Left hindlimb (tissue), 1 donor: ENCODE measurements at regions not wholly inside any gene's neighbourhood (a gene's known extent, or its start where the extent isn't known, plus 50 kb on each side); places are given as distances from the start of the nearest gene placed in this dataset.

Source experiments
- DNase-seq: peaks from one replicate; pipeline ENCODE4 v3.0.0-alpha.2; 2018

DNA sequence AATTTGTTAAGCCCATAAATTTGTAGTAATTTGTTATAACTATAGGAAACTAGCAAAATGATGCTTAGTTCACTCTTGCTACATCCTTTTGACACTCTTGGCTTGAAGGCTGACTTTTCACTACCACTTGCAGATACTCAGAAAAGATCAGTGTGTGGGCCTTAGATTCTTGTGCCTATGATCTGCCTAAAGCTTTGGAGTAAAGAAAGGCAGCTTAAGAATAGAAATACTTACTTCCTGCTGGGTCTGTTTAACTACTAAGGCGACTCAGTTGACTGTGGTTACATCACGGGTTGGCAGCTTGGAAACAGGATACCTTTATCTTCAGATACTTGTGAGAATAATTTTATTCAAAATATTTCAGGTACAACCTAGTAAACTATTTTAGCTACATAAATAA, 201.4 kb upstream of the FMR1 start:
- no peak for DNase-seq

DNA sequence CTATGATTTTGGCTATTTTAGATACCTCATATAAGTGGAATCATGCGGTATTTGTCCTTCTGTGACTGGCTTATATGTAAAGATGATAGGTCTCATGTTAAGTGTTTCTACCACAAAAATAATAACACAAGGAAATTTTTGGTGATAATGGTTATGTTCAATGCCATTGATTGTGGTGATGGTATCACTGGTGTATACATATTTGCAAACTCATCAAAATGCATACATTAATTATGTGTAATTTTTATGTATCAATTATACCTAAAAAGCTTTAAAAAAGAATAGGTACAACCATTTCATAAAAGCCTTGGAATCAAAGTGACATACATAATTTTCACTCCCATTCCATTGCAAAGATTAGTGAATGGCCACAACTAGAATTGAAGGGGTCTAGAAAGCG, 178.3 kb upstream of the FMR1 start:
- DNase-seq: no peak

DNA sequence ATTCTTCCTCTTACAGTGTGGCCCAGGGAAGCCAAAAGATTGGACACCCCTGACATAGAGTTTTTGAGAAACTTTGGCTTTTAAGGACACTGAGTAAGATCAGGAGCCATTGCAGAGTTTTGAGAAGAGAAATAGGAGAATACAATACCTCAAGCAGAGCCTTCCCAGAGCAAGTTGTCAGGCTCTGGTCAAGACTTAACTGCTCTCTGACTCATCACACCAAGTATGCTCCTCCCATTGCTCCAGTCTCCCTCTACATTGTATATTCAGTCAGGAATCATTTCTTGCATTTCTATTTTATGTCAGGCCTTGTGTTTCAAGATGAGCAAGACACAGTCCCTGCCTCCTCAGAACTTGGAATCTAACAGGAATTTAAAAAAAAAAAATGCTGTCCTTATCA, 176.4 kb upstream of the FMR1 start:
- DNase-seq: no peak

DNA sequence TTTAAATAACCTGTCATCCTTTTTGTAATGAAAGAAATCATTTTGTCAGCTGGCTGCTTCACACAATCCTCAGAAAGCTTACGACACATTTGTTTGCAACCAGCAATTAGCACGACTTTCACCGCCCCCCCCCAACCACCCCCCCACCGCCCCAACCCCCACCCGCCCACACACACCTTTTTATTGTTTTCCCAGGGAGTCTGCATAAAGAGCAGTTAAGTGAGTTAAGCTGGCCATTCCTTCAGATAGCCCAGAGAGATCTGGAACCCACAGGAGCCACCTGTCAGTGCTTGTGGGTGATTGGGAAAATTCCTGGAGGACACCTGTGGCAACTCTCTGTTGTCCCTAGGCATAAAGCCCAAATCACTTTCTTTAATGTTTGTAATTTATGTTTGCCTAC, 175.7 kb upstream of the FMR1 start:
- DNase-seq: no peak

DNA sequence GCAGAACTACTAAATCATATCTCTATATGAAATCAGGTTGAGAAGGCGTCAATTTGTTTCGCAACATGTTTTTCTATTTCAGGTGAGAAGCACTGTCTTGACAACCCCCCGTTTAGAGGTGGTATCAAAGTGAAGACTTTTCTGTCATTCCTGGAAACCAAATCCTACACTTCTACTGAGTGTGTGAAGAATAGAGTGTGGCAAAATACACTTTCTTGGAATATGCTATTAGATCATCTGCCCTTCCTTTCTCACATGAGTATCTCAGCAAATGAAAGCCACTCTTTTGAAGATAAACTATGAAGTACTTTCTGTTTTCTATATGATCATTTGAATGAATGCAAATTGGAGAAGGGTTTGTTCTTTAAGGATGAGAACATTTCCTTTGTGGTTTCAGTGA, 174.0 kb upstream of the FMR1 start:
- no peak for DNase-seq

DNA sequence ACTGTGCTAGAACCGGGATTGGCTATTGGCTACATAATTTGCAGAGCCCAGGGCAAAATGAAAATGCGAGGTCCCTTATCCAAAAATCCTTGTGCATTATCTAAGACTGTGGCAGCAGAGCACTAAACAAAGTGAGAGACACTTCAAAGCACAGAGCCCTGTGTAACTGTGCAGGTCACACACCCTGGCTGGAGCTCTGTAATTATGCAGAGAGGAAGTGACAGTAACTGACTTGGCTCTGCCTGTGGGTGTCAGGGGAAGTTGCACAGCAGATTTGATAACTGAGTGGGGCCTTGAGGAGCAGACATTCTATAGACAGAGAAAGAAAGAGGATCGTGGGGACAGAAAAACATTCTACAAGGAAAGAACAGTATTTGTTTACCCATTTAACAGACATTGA, 173.5 kb upstream of the FMR1 start:
- DNase-seq: no peak

DNA sequence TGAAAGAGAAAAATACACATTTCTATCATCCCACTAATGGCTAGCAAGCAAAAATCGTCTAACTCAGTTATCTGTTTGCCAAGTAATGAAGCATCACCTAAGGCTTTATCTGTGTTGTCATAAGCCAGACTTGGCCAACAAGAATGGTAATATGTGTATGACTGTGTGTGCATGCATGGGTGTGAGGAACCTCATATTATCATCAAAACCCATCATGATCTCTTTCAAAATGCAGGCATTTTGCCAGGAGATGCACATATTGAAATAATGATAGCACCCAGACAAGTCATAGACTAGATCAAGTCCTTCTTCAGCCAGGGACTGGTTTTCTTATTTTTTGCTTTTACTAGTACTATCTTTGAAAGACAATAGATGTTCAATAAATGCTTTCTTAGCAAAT, 172.5 kb upstream of the FMR1 start:
- DNase-seq: no peak

DNA sequence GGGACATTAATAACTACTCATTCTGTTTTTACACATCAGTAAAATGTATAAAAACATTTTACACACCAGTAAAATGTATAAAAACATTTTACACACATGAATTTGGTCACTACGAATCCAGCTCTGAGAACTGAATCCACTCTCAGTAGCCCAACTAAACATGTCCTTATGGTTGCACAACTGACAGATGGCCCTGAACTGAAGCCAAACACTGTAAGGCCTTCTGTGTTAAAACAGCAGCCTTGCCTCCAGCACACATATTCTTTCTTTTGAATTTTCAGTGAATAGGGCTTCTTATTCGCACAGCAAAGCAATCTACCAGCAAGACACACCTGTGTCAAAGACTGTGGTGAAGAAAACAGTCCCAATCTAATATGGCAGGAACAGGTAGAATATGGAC, 169.9 kb upstream of the FMR1 start:
- DNase-seq: no peak

DNA sequence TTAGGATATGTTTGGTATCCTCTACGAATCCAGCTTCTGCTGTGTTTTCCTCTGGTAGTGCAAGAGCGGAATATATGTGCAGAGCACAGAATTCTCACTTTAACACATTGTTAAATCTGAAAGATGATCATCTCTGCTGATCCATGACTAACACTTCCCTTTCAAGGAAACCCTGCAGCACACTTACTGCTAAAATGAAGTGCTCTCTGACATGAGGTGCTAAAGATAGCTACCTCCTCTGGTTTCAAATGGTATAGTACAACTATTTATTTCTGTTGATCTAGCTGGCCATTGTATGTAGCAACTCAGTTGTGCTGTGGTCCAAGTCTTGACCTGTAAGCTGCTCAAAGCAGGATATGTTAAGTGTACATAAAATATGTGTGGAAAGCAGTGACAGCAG, 162.4 kb upstream of the FMR1 start:
- no peak for DNase-seq

DNA sequence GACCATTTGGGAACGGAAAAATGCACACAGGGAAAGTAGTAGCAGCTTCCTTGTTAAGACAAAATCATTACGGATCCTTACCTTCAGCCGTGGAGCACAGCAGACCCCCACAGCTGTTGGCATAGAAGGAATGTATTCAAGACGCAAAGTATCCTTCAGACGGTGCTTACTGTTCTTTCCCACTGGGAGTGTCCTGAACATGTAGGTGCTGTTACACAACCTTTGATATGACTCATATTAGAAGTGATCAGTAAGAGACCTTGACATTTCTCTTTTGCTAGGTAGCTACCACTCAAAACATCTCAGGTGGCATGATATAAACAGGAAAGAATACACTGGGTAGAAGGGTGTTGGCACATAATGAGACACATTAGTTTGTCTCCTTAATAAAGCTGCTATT, 154.0 kb upstream of the FMR1 start:
- DNase-seq: no peak

DNA sequence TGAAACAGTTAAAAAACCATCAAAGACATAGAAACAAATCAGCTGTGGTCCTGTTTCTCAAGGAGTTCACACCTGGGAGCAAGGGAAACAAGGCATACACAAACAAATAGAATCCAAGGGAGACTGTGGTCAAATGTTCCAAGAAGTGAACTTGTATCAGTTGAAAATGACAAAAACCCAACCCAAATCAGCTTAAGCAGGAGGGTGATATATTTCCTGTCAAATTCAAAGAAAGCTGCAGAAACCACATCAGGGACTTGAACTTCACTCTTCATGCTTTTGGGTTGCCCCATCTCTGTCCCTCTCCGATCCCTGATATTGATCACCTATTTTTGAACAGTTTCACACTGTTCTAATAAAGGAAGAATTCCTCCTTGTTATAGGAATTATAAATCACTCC, 148.6 kb upstream of the FMR1 start:
- no peak for DNase-seq

DNA sequence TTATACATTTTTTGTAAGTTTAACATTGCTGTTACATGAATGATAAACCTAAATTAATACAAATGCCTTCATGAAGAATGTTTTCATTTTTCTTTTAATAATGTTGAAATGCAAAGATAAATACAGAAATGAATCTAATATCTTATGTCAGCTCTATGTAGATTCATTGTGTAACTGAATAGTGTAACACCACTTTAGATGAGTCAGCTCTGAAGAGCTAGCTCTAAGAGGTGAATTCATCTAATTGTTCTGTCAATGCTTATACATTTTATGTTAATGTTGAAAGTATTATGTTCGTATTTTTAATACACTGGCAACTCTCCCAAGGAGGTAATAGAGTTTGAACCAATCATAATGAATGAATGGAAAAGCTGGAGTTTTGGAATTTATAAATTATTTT, 146.9 kb upstream of the FMR1 start:
- DNase-seq: no peak

DNA sequence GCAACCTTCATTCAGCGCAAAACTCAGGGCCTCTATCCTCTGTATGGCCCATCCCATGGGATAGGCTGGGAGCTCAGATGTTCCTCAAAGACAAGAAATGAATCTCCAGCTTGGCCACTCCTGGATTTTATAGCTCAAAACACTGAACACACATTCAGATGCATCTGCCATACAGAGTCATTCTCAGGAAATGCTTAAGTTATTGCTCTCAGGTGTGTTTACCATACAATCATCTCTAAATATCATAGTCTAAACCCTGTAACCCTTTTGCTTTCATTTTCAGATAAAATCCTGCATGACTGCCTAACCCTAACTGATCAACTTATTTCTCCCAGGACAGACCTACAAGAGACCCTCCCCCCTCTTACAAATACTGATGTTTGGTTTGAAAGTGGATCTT, 140.9 kb upstream of the FMR1 start:
- no peak for DNase-seq

DNA sequence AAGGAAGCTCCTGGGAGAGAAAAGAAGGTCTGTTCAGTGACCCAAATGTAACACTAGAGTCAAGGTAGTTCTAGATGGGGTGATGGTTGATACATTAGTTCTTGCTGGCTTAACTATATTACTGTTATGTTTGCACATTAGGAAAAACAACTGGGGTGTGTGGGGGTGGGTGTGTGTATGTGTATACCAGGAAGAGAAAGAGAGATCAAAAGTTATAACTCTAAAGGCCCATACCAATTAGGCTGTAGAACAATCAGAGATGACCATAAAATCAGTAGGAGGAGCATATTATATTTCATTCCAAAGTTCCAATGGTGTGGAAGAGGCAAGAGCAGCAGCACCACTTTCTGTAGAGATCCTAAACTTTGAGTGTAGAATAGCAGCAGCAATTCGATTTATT, 134.7 kb upstream of the FMR1 start:
- DNase-seq: no peak

DNA sequence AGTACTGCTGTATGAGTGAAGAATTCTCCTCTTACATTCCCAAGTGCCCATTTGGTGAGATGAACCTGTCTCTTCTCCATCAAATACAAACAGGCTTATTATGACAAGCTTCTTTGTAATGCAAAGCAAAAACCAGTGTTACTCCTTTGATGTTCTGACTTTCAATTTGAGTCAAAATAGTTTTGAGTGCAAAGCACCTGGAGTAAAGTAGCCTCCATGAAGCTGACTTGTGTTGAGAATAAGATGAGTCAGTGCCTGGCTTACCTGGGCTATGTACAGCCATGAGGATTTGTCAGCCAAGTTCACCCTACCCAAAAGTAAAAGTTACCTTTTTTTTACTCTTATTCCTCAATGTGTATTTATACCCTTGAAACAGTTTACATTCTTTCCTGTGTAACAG, 132.5 kb upstream of the FMR1 start:
- DNase-seq: no peak

DNA sequence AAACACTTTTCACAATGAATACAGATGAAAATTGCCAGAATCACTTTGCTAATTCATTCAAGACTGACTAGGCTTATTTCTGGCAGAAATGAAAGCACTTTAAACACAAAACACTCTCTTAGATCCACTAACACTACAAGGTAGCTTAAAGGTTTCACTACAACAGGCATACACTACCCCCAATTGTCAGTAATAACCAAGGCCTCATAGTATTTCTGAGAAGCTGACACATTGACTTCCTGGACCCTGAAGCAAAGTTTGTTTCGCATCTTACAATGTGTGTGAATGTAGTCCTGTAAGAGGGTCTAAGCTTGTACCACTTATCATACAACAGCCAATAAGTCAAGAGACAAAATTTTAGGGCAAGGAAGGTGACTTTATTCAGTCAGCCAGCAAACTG, 129.9 kb upstream of the FMR1 start:
- DNase-seq: no peak

DNA sequence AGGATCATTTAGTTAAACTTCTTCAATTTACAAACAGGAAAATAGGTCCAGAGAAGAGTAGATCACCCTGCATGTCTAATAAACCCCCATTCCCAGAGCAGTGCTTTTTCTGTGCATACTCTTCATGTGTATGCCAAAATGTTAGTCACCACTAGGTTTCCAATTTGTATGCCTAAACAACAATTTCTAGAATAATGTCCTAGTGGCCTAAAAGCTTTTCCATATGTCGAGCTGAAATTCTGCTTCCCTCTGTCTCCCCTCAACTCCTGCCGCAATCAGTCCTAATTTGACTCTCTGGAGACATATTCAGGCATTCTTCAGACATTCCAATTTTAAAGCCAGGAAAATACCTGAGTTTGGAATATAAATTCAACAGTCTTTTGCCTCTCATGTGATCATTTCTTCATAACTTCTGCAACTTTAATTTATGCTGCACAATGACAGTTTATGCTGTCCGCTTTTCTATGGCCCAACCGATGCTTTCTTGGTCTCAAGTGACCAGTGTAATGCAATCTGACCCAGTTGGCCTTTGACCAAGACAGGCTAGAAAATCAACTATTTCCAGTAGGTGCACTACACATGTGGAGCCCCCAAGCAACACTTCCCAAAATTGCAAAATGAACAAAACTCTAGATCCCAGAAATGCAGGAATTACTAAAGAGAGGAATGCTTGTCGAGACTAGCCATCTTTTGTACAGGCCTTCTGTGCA, 122.9 kb upstream of the FMR1 start:
- DNase-seq: no peak

DNA sequence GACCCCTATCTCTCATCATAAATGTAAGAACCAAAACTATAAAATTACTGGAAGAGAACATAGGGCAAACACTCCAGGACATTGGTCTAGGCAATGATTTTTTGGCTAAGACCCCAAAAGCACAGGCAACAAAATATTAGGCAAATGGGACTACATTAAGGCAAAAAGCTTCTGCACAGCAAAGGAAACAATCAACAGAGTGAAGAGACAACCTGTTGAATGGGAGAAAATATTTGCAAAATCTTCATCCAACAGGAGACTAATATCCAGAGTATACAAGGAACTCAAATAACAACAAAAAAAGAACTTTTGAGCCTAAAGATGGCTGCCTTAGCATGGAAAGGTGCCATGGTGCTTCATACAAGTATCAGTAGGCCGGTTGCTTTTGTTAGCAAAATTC, 111.1 kb upstream of the FMR1 start:
- DNase-seq: no peak

DNA sequence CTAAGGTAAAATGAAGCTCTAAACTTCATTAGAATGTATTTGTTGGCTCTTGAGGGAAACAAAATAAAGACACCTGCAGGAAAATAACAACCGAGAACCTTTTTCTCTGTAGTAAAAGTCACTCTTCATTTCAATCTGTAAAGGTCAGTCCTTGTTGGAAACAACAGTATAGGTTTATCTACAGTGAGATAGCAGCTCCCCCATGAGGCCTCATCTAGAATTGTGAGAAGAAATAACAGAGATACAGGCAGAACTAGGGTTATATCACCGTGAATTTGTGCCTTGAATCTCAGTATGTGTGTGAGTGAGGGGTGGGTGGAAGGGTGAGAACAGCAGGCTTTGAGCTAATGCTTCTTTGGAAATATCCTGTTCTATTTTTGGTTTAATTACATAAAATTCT, 107.8 kb upstream of the FMR1 start:
- DNase-seq: no peak

DNA sequence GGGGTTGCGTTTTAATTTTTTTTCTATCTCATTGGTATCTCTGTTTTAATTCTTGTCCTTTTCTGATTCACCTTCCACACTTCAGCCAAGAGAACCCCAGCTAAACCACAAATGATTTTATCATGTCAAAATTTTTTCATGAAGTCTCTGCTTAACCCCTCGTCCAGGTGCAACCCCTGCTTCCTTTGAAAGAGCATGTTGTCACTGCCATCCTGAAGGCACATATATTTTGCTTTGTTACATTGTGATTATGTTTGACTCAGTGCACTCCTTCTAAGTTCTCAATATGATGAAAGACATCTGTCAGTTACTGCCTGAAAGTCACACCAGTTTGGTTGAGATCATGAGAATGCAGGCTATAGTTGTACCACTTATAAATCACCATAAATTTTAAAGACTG, 99.9 kb upstream of the FMR1 start:
- DNase-seq: no peak

DNA sequence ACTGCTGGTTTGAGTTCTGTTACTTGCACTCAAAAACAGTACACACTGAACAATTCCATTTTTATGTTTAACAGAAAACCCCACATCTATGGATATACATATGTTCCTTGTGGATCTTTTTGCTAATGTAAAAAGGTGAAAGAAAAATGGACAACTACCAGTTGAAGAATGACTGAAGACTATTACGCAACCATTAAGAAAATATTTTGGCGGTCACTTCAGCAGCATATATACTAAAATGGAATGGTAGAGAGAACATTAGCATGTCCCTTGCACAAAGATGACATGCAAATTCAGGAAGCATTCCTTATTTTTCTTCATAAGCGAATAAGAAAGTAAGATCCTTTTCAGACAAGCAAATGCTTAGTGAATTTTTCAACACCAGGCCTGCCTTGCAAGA, 84.6 kb upstream of the FMR1 start:
- no peak for DNase-seq

DNA sequence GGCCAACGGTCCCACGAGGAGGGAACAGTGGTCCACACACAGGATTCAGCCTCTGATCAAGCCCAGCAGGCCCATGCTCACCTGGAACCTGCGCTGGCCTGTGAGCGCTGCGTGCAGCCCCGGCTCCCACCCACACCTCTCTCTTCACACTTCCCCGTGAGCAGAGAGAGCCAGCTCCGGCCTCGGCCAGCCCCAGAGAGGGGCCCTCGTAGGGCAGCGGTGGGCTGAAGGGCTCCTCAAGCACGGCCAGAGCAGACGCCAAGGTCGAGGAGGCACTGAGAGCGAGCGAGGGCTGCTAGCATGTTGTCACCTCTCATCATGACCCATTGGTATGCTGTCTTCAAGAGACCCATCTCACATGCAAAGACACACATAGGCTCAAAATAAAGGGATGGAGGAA, 83.0 kb upstream of the FMR1 start:
- no peak for DNase-seq

DNA sequence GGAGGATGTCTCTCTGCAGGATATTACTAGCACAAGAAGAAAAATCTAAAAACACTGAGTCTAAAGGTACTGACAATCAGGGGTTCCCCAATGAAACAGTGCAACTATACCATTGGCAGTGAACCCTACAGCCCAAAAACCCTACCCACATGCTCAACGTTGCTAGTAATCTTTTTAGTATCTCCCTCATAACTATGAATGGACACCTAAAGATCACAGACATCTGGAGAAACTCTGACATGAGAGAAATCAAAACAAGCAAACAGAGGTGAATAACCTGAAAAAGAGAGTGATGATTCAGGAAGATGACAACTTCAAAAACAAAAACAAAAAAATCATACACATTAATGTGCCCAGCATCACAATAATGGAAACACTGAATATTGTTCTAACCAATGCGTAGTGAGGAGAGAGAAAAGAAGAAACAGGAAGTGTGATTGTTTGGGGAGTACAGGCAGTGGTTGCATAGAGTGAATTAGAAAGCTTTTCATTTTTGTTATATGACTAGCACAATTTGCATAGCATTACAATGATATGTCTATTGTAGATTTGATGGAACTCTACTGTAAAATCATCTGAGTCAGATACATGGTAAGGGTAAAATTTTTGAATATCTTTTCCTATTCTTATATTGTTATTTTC, 78.9 kb upstream of the FMR1 start:
- DNase-seq: no peak

DNA sequence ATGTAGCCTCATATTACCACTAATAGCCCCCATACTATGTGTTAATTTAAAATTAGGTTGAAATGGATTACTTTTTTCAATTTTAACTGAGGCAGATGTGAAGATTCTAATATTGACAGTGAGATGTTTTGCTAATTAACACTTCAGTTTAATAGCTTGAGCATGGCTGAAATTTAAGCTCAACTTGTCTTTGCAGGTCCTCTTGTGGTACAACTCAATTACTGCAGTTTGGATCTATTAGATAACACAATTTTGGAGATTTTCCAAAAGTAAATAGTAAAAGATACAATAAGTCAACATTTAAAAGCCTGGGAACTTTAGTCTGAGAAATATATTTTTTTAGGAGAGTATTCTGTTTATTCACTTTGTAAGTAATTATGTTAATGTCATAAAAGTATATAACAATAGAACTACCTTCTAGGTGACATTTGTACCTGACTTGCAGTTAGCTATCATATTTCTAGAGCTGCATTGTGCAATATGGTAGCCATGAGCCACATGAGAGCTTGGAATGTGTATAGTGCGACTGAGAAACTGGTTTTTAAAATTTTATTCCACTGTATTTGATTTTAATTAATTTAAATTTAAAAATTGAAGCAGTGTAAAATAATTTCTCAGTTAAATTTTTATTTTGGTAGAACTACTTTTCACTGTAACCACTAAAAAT, 73.1 kb upstream of the FMR1 start:
- DNase-seq: no peak

DNA sequence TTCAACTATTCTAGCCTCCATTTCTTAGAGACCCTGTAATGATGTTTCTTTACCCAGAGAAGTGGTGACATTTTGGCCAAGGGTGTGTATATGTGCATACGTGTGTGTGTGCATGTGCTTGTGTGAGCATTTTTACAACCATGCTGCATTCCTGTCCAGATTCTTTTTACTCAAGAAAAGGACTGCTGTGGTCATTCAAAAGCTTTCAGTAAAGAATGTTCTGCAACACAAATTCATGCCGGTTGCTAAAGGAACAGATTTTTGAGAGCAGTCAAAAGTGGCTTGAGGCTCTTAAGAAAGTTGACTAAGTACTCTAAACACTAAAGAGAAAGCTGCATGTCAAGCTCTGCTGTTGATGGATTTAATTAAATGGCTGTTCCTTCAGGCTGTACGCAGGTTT, 65.0 kb upstream of the FMR1 start:
- no peak for DNase-seq
